SU-DHL-6 (cell line): ENCODE measurements at regions not wholly inside any gene's neighbourhood (a gene's known extent, or its start where the extent isn't known, plus 50 kb on each side); places are given as distances from the start of the nearest gene placed in this dataset.
"Not testable (repeated sequence)": the region's sequence is repeated elsewhere in the genome, so short reads cannot be mapped to it uniquely, and the experiment has no call there.

Experiments
- H2AFZ ChIP-seq: fragments of 200-600 bp; sonication (generic); 2 replicates; pipeline ENCODE4 v1.6.1; 2014; ENCODE audit warnings: low read depth, mild to moderate bottlenecking, moderate library complexity, mixed read lengths, antibody characterized with exemption, low read length; ENCODE audit not compliant: severe bottlenecking
- H3F3A ChIP-seq: fragments of 200-600 bp; shearing (Covaris generic); 2 replicates; pipeline ENCODE4 v1.6.0; 2016; ENCODE audit warnings: antibody characterized with exemption, mild to moderate bottlenecking; ENCODE audit not compliant: insufficient read depth
- H3K27ac ChIP-seq: fragments of 200-600 bp; sonication (generic); 2 replicates; pipeline ENCODE4 v1.5.1; 2016; ENCODE audit warnings: low read depth, mild to moderate bottlenecking, low read length, moderate library complexity, mixed read lengths
- H3K27me3 ChIP-seq: fragments of 200-600 bp; sonication (generic), shearing (Covaris generic); 2 replicates; pipeline ENCODE4 v1.6.0; 2014; ENCODE audit warnings: mild to moderate bottlenecking, low read length
- H3K36me3 ChIP-seq: fragments of 200-600 bp; sonication (generic); 2 replicates; pipeline ENCODE4 v1.6.1; 2014; ENCODE audit warnings: mild to moderate bottlenecking, low read length, mixed read lengths
- H3K4me2 ChIP-seq: fragments of 300-600, 200-600 bp; shearing (Covaris generic), sonication (generic); 2 replicates; pipeline ENCODE4 v1.6.0; 2014; ENCODE audit warnings: low read length, low read depth, mild to moderate bottlenecking; ENCODE audit not compliant: poor library complexity, severe bottlenecking
- H3K4me3 ChIP-seq: fragments of 200-600 bp; sonication (generic); 2 replicates; pipeline ENCODE4 v1.5.1; 2014; ENCODE audit warnings: antibody characterized with exemption, low read length, mild to moderate bottlenecking, mixed read lengths; ENCODE audit not compliant: insufficient read depth, poor library complexity, severe bottlenecking
- H3K79me2 ChIP-seq: fragments of 200-600 bp; sonication (generic); 2 replicates; pipeline ENCODE4 v1.6.1; 2014; ENCODE audit warnings: mild to moderate bottlenecking, low read length, moderate library complexity; ENCODE audit not compliant: insufficient read depth
- H3K9ac ChIP-seq: fragments of 200-600 bp; sonication (generic); 2 replicates; pipeline ENCODE4 v1.7.0; 2014; ENCODE audit warnings: mild to moderate bottlenecking, low read length
- H3K9me2 ChIP-seq: fragments of 200-600 bp; sonication (generic); replicated peaks from 2 replicates; pipeline ENCODE4 v1.6.1; 2014; ENCODE audit warnings: low read length; ENCODE audit not compliant: insufficient read depth
- H3K9me3 ChIP-seq: fragments of 200-600 bp; sonication (generic); 2 replicates; pipeline ENCODE4 v1.6.1; 2014; ENCODE audit warnings: low read length, mixed read lengths; ENCODE audit not compliant: insufficient read depth
- H4K20me1 ChIP-seq: fragments of 200-600 bp; sonication (generic); 2 replicates; pipeline ENCODE4 v1.6.1; 2014; ENCODE audit warnings: low read depth, mild to moderate bottlenecking, antibody characterized with exemption, low read length, moderate library complexity, mixed read lengths
- CTCF ChIP-seq: fragments of 200-600 bp; sonication (generic); IDR thresholded peaks from one replicate; pipeline ENCODE4 v1.5.1; 2017; ENCODE audit warnings: antibody characterized with exemption, mild to moderate bottlenecking, low read length, moderate library complexity; ENCODE audit not compliant: insufficient read depth, poor library complexity, severe bottlenecking
- EZH2phosphoT487 ChIP-seq: fragments of 200-600 bp; sonication (generic), shearing (Covaris generic); conservative IDR thresholded peaks from 2 replicates; pipeline ENCODE4 v1.6.1; 2018; ENCODE audit warnings: mild to moderate bottlenecking, antibody characterized with exemption, low read length, moderate library complexity, mixed read lengths

GRCh38 chr1:200290010-200290685 lies 119.7 kb downstream of the ZNF281 start:
- TF ChIP-seq CTCF (no peak), EZH2phosphoT487 (no peak)

GRCh38 chr1:200288226-200288625 lies 121.6 kb downstream of the ZNF281 start:
- Histone ChIP-seq H4K20me1 (no peaks in the 10 kb centered on the region), H2AFZ (no peak overlapping the region), H3K9me2 (no peaks in the 10 kb centered on the region), H3K9ac (no peak overlapping the region), H3K27me3 (no peaks in the 10 kb centered on the region), H3F3A (no peaks in the 10 kb centered on the region), H3K9me3 (no peaks in the 10 kb centered on the region), H3K79me2 (no peaks in the 10 kb centered on the region), H3K36me3 (no peaks in the 10 kb centered on the region), H3K4me3 (no peak overlapping the region), H3K4me2 (no peak overlapping the region), H3K27ac (no peak overlapping the region)
- TF ChIP-seq EZH2phosphoT487 (no peak), CTCF (no peak)

More at GRCh38 chr1:200290010-200290685, 119.7 kb downstream of the ZNF281 start:
- Histone ChIP-seq H3K4me2 (no peak overlapping the region), H3K9me2 (no peaks in the 10 kb centered on the region), H3K36me3 (no peaks in the 10 kb centered on the region), H3K27ac (no peak overlapping the region), H3K4me3 (no peak overlapping the region), H3K27me3 (no peaks in the 10 kb centered on the region), H3K79me2 (no peaks in the 10 kb centered on the region), H2AFZ (no peak overlapping the region), H3K9ac (no peak overlapping the region), H3F3A (no peaks in the 10 kb centered on the region), H4K20me1 (no peaks in the 10 kb centered on the region), H3K9me3 (no peaks in the 10 kb centered on the region)

GRCh38 chr1:200284236-200284635 lies 125.6 kb downstream of the ZNF281 start:
- not testable (repeated sequence) for H3K9me2 ChIP-seq, H4K20me1 ChIP-seq, H3K27me3 ChIP-seq

GRCh38 chr1:200282497-200283122 lies 127.2 kb downstream of the ZNF281 start:
- TF ChIP-seq EZH2phosphoT487 (no peak), CTCF (no peak)
- Histone ChIP-seq H3K36me3 (no peaks in the 10 kb centered on the region), H4K20me1 (no peaks in the 10 kb centered on the region), H3K79me2 (no peaks in the 10 kb centered on the region), H3K27me3 (no peaks in the 10 kb centered on the region), H2AFZ (no peak overlapping the region), H3K4me2 (no peak overlapping the region), H3K4me3 (no peak overlapping the region), H3K9ac (no peak overlapping the region), H3K9me3 (no peaks in the 10 kb centered on the region), H3K9me2 (no peaks in the 10 kb centered on the region), H3K27ac (no peak overlapping the region), H3F3A (no peaks in the 10 kb centered on the region)

More at GRCh38 chr1:200284236-200284635, 125.6 kb downstream of the ZNF281 start:
- not testable (repeated sequence) for H3K9me3 ChIP-seq, H3K79me2 ChIP-seq, H3F3A ChIP-seq, H2AFZ ChIP-seq, H3K36me3 ChIP-seq, H3K9ac ChIP-seq, H3K4me2 ChIP-seq, H3K4me3 ChIP-seq, H3K27ac ChIP-seq
